Lung (tissue), 11 donors: ENCODE measurements at regions not wholly inside any gene's neighbourhood (a gene's known extent, or its start where the extent isn't known, plus 50 kb on each side); places are given as distances from the start of the nearest gene placed in this dataset.

Experiments used
- ATAC-seq: fragments of 200-7000 bp; cut with Tn5 transposase; one replicate; pipeline ENCODE4 v1.9.1; 2020; ENCODE audit warnings: moderate number of reproducible peaks; ENCODE audit not compliant: insufficient read depth, low FRiP score
- DNase-seq, 3 donors: peaks; one replicate each; pipeline ENCODE4 v3.0.0-alpha.2; 2013 to 2017
- H3K27ac ChIP-seq, 2 donors: one replicate each; pipeline ENCODE4 v1.5.1; 2013; ENCODE audit warnings: mild to moderate bottlenecking in 2 of 2, moderate library complexity in 2 of 2, control low read depth in 1 of 2, inconsistent platforms in 1 of 2, low read depth in 1 of 2, low read length in 1 of 2
- H3K27me3 ChIP-seq, 3 donors: one replicate each; pipeline ENCODE4 v1.5.1; 2013; ENCODE audit warnings: low read length in 2 of 3; ENCODE audit not compliant: control insufficient read depth in 3 of 3, insufficient read depth in 3 of 3
- H3K36me3 ChIP-seq, 4 donors: one replicate each; pipeline ENCODE4 v1.5.1; 2013; ENCODE audit warnings: low read length in 4 of 4, mild to moderate bottlenecking in 1 of 4, moderate library complexity in 1 of 4; ENCODE audit not compliant: control insufficient read depth in 4 of 4, insufficient read depth in 4 of 4
- H3K4me1 ChIP-seq, 5 donors: one replicate each; pipeline ENCODE4 v1.5.1; 2013; ENCODE audit warnings: low read length in 5 of 5, mild to moderate bottlenecking in 2 of 5, moderate library complexity in 1 of 5; ENCODE audit not compliant: control insufficient read depth in 5 of 5, insufficient read depth in 5 of 5
- H3K4me3 ChIP-seq: one replicate; pipeline ENCODE4 v1.5.1; 2013; ENCODE audit warnings: mild to moderate bottlenecking, control low read depth, moderate library complexity
- H3K9ac ChIP-seq, 2 donors: one replicate each; pipeline ENCODE4 v1.5.1; 2013; ENCODE audit warnings: low read length in 2 of 2, control low read depth in 1 of 2; ENCODE audit not compliant: insufficient read depth in 1 of 2
- H3K9me3 ChIP-seq, 4 donors: one replicate each; pipeline ENCODE4 v1.5.1; 2013; ENCODE audit warnings: low read length in 3 of 4, mild to moderate bottlenecking in 1 of 4, moderate library complexity in 1 of 4; ENCODE audit not compliant: control insufficient read depth in 4 of 4, insufficient read depth in 3 of 4
- WGBS, 2 donors: extraction: QIAGEN DNeasy Blood & Tissue Kit; methylation state at CpG; one replicate each; pipeline ENCODE4 v1.1.7; 2013; 5-methylcytosine and 5-hydroxymethylcytosine counted together
- TF ChIP-seq, protein P1 (sequence below): IDR thresholded peaks from 2 replicates; pipeline ENCODE4 v1.5.1; 2012; ENCODE audit warnings: mild to moderate bottlenecking; ENCODE audit errors: control extremely low read depth, extremely low read depth
- donor health status: control.
- donor health status: control.
- donor health status: Bipolar disorder and iron deficiency.
- donor health status: healthy.
- donor health status: DM: yes; HTN: yes; CAD: no.

DNA sequence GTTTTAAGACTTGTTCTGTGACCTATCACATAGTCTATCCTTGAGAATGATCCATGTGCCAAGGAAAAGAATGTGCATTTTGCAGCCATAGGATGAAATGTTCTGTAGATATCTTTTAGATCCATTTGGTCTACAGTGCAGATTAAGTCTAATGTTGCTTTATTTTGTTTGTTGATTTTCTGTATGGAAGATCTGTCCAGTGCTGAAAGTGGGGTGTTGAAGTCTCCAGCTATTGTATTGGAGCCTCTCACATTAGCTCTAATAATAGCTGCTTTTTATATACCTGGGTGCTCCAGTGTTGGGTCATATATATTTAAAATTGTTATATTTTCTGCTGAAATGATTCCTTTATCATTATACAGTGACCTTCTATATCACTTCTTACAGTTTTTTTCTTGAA, 155.6 kb upstream of the MON1B start:
- ATAC-seq (no peak), DNase-seq (no peak)
- TF ChIP-seq, protein P1, sequence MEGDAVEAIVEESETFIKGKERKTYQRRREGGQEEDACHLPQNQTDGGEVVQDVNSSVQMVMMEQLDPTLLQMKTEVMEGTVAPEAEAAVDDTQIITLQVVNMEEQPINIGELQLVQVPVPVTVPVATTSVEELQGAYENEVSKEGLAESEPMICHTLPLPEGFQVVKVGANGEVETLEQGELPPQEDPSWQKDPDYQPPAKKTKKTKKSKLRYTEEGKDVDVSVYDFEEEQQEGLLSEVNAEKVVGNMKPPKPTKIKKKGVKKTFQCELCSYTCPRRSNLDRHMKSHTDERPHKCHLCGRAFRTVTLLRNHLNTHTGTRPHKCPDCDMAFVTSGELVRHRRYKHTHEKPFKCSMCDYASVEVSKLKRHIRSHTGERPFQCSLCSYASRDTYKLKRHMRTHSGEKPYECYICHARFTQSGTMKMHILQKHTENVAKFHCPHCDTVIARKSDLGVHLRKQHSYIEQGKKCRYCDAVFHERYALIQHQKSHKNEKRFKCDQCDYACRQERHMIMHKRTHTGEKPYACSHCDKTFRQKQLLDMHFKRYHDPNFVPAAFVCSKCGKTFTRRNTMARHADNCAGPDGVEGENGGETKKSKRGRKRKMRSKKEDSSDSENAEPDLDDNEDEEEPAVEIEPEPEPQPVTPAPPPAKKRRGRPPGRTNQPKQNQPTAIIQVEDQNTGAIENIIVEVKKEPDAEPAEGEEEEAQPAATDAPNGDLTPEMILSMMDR, result no peak
- H3K27me3 ChIP-seq, result no peaks in the 10 kb centered on the region
- no peaks in the 10 kb centered on the region for H3K36me3 ChIP-seq
- H3K27ac ChIP-seq, result no peak overlapping the region
- H3K9me3 ChIP-seq, result peaks cover 0 to 2% (median 0%) of the 10 kb centered on the region in 4 donors
- no peak overlapping the region for H3K9ac ChIP-seq
- no peak overlapping the region for H3K4me3 ChIP-seq
- H3K4me1 ChIP-seq, result no peaks in the 10 kb centered on the region

- Histone ChIP-seq H3K9me3 (peaks cover 0 to 2% (median 0%) of the 10 kb centered on the region in 4 donors), H3K27ac (no peak overlapping the region), H3K27me3 (no peaks in the 10 kb centered on the region), H3K4me1 (no peaks in the 10 kb centered on the region), H3K9ac (no peak overlapping the region), H3K36me3 (no peaks in the 10 kb centered on the region), H3K4me3 (no peak overlapping the region)
- 67 to 73% methylated on average over 2 of the region's 2 CpGs for WGBS, 2 donors
- ATAC-seq (no peak), DNase-seq (no peak)
- TF ChIP-seq, protein P1, result no peak
These were observed 153.2 kb upstream of the MON1B start for GRCh38 chr16:77037696-77038347.

- H3K27me3 ChIP-seq, result peaks cover 0 to 2% (median 0%) of the 10 kb centered on the region in 3 donors
- H3K4me3 ChIP-seq, result no peak overlapping the region
- 67 to 92% methylated on average over 5 of the region's 5 CpGs for WGBS, 2 donors
- no peaks in the 10 kb centered on the region for H3K4me1 ChIP-seq
- TF ChIP-seq, protein P1, result no peak
- ATAC-seq, result no peak
- no peak overlapping the region for H3K27ac ChIP-seq
- H3K36me3 ChIP-seq, result no peaks in the 10 kb centered on the region
- no peak overlapping the region for H3K9ac ChIP-seq
- DNase-seq, result no peak
- peaks cover 0 to 2% (median 0%) of the 10 kb centered on the region in 4 donors for H3K9me3 ChIP-seq
These were observed 149.5 kb upstream of the MON1B start for GRCh38 chr16:77041468-77041867.

DNA sequence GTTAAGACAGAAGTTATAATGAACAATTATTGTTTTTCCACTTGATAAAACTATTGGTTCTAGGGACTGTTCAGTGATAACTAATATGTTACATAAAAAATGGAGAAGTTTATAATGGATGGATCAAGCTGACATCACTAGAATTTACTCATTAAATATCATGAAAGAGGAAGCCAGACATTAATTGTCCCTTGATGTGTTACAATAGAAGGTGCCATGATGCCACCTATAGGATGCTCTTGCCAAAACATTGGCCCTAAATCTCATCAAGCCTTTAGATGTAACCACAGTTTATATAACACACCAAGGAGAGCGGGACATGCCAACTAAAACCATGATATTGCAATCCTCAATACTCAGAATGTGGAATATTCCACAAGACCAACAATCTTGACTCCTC, 147.9 kb upstream of the MON1B start:
- WGBS, 2 donors, result 93 to 96% methylated on average over 1 of the region's 1 CpG
- TF ChIP-seq, protein P1, result no peak
- H3K36me3 ChIP-seq, result no peaks in the 10 kb centered on the region
- ATAC-seq (no peak), DNase-seq (peak in 1 of 3 donors; percentile 11)
- peaks cover 0 to 2% (median 0%) of the 10 kb centered on the region in 3 donors for H3K27me3 ChIP-seq
- no peak overlapping the region for H3K27ac ChIP-seq
- H3K9me3 ChIP-seq, result peaks cover 0 to 2% (median 0%) of the 10 kb centered on the region in 4 donors
- no peaks in the 10 kb centered on the region for H3K4me1 ChIP-seq
- H3K9ac ChIP-seq, result no peak overlapping the region
- no peak overlapping the region for H3K4me3 ChIP-seq
